HL-60 (cell line): ENCODE measurements at regions not wholly inside any gene's neighbourhood (a gene's known extent, or its start where the extent isn't known, plus 50 kb on each side); places are given as distances from the start of the nearest gene placed in this dataset.

Experiments used
- DNase-seq, 2 experiments: peaks; one replicate each; pipeline ENCODE4 v3.0.0-alpha.2; 2010 to 2020; ENCODE audit warnings: low read depth in 1 of 2, low spot score in 1 of 2
- H3K27ac ChIP-seq: fragments of 250-450 bp; sonication (Bioruptor Pico); replicated peaks from 2 replicates; pipeline ENCODE4 v1.5.1; 2020; ENCODE audit warnings: mild to moderate bottlenecking, moderate library complexity
- H3K27me3 ChIP-seq: fragments of 250-450 bp; sonication (Bioruptor Pico); 2 replicates; pipeline ENCODE4 v1.5.1; 2021; ENCODE audit warnings: mild to moderate bottlenecking, moderate library complexity; ENCODE audit not compliant: insufficient read depth, poor library complexity, severe bottlenecking
- H3K4me3 ChIP-seq: replicated peaks from 2 replicates; pipeline ENCODE4 v1.5.1; 2011; ENCODE audit warnings: mild to moderate bottlenecking, control low read depth, low read length; ENCODE audit not compliant: insufficient read depth
- CTCF ChIP-seq: IDR thresholded peaks from one replicate; pipeline ENCODE4 v1.5.1; 2011; ENCODE audit warnings: low read length, control low read depth, inconsistent platforms; ENCODE audit not compliant: insufficient read depth
- GABPA ChIP-seq: IDR thresholded peaks from 2 replicates; pipeline ENCODE4 v1.6.1; 2012; ENCODE audit warnings: low read depth
- POLR2AphosphoS5 ChIP-seq: IDR thresholded peaks from 2 replicates; pipeline ENCODE4 v1.6.1; 2012; ENCODE audit warnings: low read depth
- REST ChIP-seq: IDR thresholded peaks from 2 replicates; pipeline ENCODE4 v1.6.1; 2012; ENCODE audit warnings: low read depth; ENCODE audit not compliant: insufficient replicate concordance
- SPI1 ChIP-seq: IDR thresholded peaks from 2 replicates; pipeline ENCODE4 v1.6.1; 2012; ENCODE audit warnings: low read depth, mild to moderate bottlenecking, borderline replicate concordance

- no peak for DNase-seq
- H3K4me3 ChIP-seq = no peak overlapping the region
- TF ChIP-seq CTCF = no peak
- TF ChIP-seq POLR2AphosphoS5 = no peak
- TF ChIP-seq GABPA = no peak
- TF ChIP-seq SPI1 = no peak
- no peak for TF ChIP-seq REST
- H3K27ac ChIP-seq = no peak overlapping the region
- no peaks in the 10 kb centered on the region for H3K27me3 ChIP-seq
These were observed 638.9 kb downstream of the MID1IP1 start for GRCh38 chrX:39439906-39440798.

DNA sequence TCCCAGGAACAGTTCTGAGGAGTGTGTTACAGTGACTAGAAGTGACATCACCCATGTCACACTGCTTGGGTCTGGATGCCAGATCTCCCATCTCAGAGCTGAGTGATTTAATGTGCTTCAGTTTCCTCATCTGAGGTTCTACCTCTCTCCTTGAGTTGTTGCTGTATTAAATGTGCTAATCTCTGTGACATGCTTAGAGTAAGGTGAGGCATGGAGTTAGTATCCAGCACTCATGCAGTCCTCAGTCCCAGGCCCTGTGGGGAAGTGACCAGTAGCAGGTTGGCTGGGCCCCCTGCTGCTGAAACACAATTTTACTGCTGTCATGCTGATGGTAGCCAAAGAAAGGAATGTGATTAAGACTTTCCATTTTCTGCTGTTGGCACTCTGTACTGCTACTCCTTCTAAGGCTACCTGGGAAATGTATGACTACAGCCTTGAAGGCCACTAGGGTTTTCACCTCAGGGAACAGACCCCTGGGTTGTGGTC is 639.6 kb downstream of the MID1IP1 start:
- H3K27ac ChIP-seq = no peak overlapping the region
- TF ChIP-seq POLR2AphosphoS5 (no peak), SPI1 (no peak), GABPA (no peak), CTCF (no peak), REST (no peak)
- no peak for DNase-seq
- no peak overlapping the region for H3K4me3 ChIP-seq
- H3K27me3 ChIP-seq = no peaks in the 10 kb centered on the region

- no peak for DNase-seq
- Histone ChIP-seq H3K27ac (no peak overlapping the region), H3K4me3 (no peak overlapping the region), H3K27me3 (no peaks in the 10 kb centered on the region)
- TF ChIP-seq SPI1 = no peak
- TF ChIP-seq POLR2AphosphoS5 = no peak
- no peak for TF ChIP-seq REST
- TF ChIP-seq CTCF = no peak
- TF ChIP-seq GABPA = no peak
These were observed 641.1 kb downstream of the MID1IP1 start for GRCh38 chrX:39442332-39442731.
